ENCODE measurements at regions not wholly inside any gene's neighbourhood (a gene's known extent, or its start where the extent isn't known, plus 50 kb on each side); places are given as distances from the start of the nearest gene placed in this dataset.
"Not testable (repeated sequence)": the region's sequence is repeated elsewhere in the genome, so short reads cannot be mapped to it uniquely, and the experiment has no call there.

- TF ChIP-seq CTCF (IDR thresholded peaks at IDR 0.05); POLR2AphosphoS5 (IDR thresholded peaks at IDR 0.05; ENCODE audit: insufficient read depth in 1 of 2, low read depth in 1 of 2): not testable (repeated sequence)
These were observed 532.4 kb downstream of the KIF20B start for GRCh38 chr10:90233805-90234204.

All from vagina (tissue), 2 donors.